Activated B cell treated with CpG ODN at 0.5 μM for 24 hours (primary cell): ENCODE measurements at regions not wholly inside any gene's neighbourhood (a gene's known extent, or its start where the extent isn't known, plus 50 kb on each side); places are given as distances from the start of the nearest gene placed in this dataset.
A peak's percentile ranks its signal among the peaks of the same experiment; 100 is the strongest.

ENCODE experiments used
- ATAC-seq: fragments of 200-7000 bp; cut with Tn5 transposase; one replicate; pipeline ENCODE4 v1.10.0; 2021; ENCODE audit warnings: low read depth, mild to moderate bottlenecking, moderate library complexity
- CTCF ChIA-PET: fragments of 350-600 bp; sonication (Branson Sonifier 250); formaldehyde crosslinking; loops from one replicate; lab custom pipeline; 2021; ENCODE audit warnings: antibody characterized with exemption; lab: Charles Lee
- POLR2A ChIA-PET: fragments of 350-600 bp; sonication (Branson Sonifier 250); formaldehyde crosslinking; loops from one replicate; lab custom pipeline; 2021; ENCODE audit warnings: antibody characterized with exemption; lab: Charles Lee
- DNase-seq: peaks from one replicate; pipeline ENCODE4 v3.0.0; 2022
- H3K27ac Mint-ChIP-seq: one replicate; pipeline ENCODE4 v1.8.0; 2020; ENCODE audit warnings: mixed read lengths
- H3K27me3 Mint-ChIP-seq: one replicate; pipeline ENCODE4 v1.8.0; 2021; ENCODE audit warnings: mixed read lengths
- H3K36me3 Mint-ChIP-seq: one replicate; pipeline ENCODE4 v1.8.0; 2021; ENCODE audit warnings: low read depth, mixed read lengths
- H3K4me1 Mint-ChIP-seq: one replicate; pipeline ENCODE4 v1.8.0; 2021; ENCODE audit warnings: mixed read lengths
- H3K4me3 Mint-ChIP-seq: one replicate; pipeline ENCODE4 v1.8.0; 2020; ENCODE audit warnings: mild to moderate bottlenecking, mixed read lengths
- H3K9me3 Mint-ChIP-seq: one replicate; pipeline ENCODE4 v1.8.0; 2020; ENCODE audit warnings: mixed read lengths
- intact Hi-C: fragments of 100-400 bp; cut with micrococcal nuclease; formaldehyde crosslinking; loops from one replicate; pipeline ENCODE4 v1.15.1; 2024
- TF ChIP-seq, protein P1 (sequence below): fragments of 200-600 bp; IDR thresholded peaks from one replicate; pipeline ENCODE4 v1.8.0; 2022; ENCODE audit warnings: antibody characterized with exemption, mild to moderate bottlenecking

DNA sequence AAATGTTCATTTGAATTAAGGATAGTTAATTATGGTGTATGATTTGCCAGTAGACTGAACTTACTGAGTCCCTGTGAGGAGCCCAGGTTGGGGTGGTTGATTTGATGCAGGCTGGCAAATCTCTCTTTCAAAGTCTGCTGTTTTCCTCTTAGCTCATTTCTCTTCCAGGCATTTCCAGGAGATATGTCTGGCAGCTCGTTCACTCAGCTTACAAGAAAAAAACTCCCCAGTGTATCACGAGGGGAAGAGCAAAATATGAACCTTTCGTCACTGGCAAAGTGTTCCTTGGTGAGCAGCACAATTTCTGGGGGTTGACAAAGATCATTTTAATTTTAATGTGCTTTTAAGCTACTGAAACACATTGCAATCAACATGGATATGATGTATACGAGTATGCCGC is 244.2 kb downstream of the CBLL2 start:
- Mint-ChIP-seq H3K27ac (no peak overlapping the region), H3K9me3 (no peaks in the 10 kb centered on the region), H3K4me1 (no peaks in the 10 kb centered on the region), H3K4me3 (no peak overlapping the region), H3K27me3 (no peaks in the 10 kb centered on the region), H3K36me3 (no peaks in the 10 kb centered on the region)
- intact Hi-C loops: no loop called here
- TF ChIP-seq, protein P1, sequence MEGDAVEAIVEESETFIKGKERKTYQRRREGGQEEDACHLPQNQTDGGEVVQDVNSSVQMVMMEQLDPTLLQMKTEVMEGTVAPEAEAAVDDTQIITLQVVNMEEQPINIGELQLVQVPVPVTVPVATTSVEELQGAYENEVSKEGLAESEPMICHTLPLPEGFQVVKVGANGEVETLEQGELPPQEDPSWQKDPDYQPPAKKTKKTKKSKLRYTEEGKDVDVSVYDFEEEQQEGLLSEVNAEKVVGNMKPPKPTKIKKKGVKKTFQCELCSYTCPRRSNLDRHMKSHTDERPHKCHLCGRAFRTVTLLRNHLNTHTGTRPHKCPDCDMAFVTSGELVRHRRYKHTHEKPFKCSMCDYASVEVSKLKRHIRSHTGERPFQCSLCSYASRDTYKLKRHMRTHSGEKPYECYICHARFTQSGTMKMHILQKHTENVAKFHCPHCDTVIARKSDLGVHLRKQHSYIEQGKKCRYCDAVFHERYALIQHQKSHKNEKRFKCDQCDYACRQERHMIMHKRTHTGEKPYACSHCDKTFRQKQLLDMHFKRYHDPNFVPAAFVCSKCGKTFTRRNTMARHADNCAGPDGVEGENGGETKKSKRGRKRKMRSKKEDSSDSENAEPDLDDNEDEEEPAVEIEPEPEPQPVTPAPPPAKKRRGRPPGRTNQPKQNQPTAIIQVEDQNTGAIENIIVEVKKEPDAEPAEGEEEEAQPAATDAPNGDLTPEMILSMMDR: no peak
- no peak for ATAC-seq
- ChIA-PET CTCF (no interaction called here), POLR2A (no interaction called here)
- no peak for DNase-seq

DNA sequence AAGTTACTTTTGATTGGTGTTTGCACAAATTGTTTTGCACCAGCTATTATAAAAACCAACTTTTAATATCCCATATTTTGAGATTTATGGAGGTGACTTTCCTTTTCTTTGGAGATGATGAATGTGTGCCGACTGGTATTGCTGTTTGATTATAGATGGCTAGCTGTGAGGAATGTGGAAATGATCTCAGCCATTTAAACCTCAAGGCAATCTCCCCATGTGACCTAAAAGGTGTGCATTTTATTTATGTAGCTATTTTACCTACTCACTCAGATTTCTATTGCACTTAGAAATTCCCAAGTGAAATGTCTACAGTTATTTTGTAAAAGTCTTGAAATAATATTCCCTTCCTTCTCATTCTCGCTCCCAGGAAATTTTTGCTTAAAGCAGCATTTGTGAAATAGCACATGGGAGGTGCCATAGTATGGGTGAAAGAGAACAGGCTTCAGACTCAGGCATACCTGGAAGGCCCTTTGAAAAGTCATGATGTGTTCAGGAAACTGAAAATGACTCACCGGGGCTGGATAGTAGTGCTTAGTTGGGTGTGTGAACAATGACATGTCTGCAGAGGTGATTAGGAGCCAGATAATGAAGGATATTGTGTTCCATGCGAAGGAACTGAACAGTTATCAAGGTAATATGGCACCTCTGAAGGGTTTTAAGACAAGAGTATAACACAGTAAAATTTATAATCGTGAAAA is 247.6 kb downstream of the CBLL2 start:
- no peaks in the 10 kb centered on the region for H3K9me3 Mint-ChIP-seq
- H3K4me3 Mint-ChIP-seq: no peak overlapping the region
- H3K27me3 Mint-ChIP-seq: no peaks in the 10 kb centered on the region
- peaks cover 4% of the 10 kb centered on the region for H3K4me1 Mint-ChIP-seq
- ATAC-seq (no peak), DNase-seq (no peak)
- intact Hi-C loops: no loop called here
- ChIA-PET POLR2A (no interaction called here), CTCF (no interaction called here)
- no peak overlapping the region for H3K27ac Mint-ChIP-seq
- TF ChIP-seq, protein P1: no peak
- no peaks in the 10 kb centered on the region for H3K36me3 Mint-ChIP-seq

DNA sequence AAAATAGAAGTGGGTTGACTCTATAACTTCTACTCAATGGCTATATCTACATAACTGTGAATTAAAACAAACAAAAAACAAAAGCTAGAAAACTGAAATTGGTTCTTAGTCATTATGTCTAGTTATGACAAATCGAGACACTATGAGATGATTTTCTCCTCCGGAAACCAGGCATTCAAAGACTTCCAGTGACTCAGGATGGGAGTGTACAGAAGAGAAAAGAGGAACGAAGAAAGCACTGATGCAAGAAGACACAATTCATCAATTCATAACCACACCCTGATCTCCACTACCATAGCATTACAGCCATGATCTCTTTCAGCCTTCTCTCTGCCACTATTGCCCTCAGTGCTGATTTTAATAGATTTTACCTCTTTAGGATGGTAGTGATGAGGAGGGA is 253.6 kb downstream of the CBLL2 start:
- peak overlapping the region; percentile 70 for H3K4me3 Mint-ChIP-seq
- H3K36me3 Mint-ChIP-seq: no peaks in the 10 kb centered on the region

DNA sequence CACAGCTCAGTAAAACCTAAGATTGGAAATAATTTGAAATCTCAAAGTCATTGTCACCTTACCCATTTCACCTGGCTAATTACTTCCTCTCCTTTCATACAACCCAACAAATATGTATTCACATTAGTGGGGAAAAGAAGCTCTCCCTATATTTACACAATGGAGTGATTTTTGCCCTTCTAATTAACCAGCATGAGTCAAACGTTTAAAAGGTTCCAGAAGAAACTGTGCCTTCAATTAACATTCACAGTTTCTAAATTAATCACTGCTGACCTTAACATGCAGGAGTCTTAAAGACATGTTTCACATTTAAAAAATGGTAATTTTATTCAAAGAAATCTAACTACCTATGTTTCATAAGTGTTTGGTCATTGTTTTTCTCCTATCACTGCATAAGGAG is 254.6 kb downstream of the CBLL2 start:
- DNase-seq (no peak), ATAC-seq (no peak)
- Mint-ChIP-seq H3K27ac (peak overlapping the region; percentile 76), H3K4me1 (peaks cover 35% of the 10 kb centered on the region), H3K36me3 (no peaks in the 10 kb centered on the region), H3K9me3 (no peaks in the 10 kb centered on the region), H3K27me3 (no peaks in the 10 kb centered on the region), H3K4me3 (no peak overlapping the region)
- TF ChIP-seq, protein P1: no peak
- intact Hi-C loops: loop anchor here (2.0 to 5.0 kb wide), 4 partner anchors 61 to 1135 kb away; partner anchors contain the start of gene SMS
- CTCF ChIA-PET: no interaction called here
- POLR2A ChIA-PET: no interaction called here

More for the DNA sequence above, 253.6 kb downstream of the CBLL2 start:
- POLR2A ChIA-PET: no interaction called here
- peak overlapping the region; percentile 89 for H3K27ac Mint-ChIP-seq
- intact Hi-C loops: loop anchor here (2.0 to 5.0 kb wide), 4 partner anchors 60 to 1136 kb away; partner anchors contain the start of gene SMS
- TF ChIP-seq, protein P1: no peak
- H3K9me3 Mint-ChIP-seq: no peaks in the 10 kb centered on the region
- peak; percentile 98 for ATAC-seq
- peaks cover 35% of the 10 kb centered on the region for H3K4me1 Mint-ChIP-seq
- H3K27me3 Mint-ChIP-seq: no peaks in the 10 kb centered on the region
- CTCF ChIA-PET: no interaction called here
- no peak for DNase-seq

DNA sequence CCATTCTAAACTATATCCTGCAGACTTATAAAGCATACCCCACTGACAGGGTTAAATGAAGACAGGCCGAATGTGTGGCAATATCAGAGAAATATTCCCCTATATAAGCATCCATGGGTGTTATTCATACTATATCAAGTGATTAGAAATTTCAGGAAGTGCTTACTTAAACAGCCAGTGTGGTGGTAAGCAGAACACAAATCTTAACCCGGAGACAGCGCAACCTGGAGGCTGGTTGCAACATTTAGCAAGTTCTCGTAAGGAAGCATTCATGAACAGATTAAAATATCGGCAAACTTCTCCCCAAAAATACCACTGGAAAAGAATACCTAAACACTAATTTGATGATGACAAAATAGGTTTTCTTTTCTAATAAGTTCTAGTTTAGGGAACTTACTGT is 261.2 kb downstream of the CBLL2 start:
- CTCF ChIA-PET: interaction anchor here (2.7 kb wide), 1 partner anchor 549 kb away, joined by 9 read pairs; no protein-coding TSS in a partner anchor
- DNase-seq (no peak), ATAC-seq (peak; percentile 57)
- intact Hi-C loops: loop anchor here (1.0 to 2.0 kb wide), 3 partner anchors 341 to 549 kb away; no protein-coding TSS in a partner anchor
- no peaks in the 10 kb centered on the region for H3K9me3 Mint-ChIP-seq
- peaks cover 9% of the 10 kb centered on the region for H3K4me1 Mint-ChIP-seq
- no peak overlapping the region for H3K27ac Mint-ChIP-seq
- no peak overlapping the region for H3K4me3 Mint-ChIP-seq
- peaks cover 2% of the 10 kb centered on the region for H3K27me3 Mint-ChIP-seq
- no peaks in the 10 kb centered on the region for H3K36me3 Mint-ChIP-seq
- POLR2A ChIA-PET: no interaction called here
- TF ChIP-seq, protein P1: no peak
